GM12878 (cell line): ENCODE measurements at regions not wholly inside any gene's neighbourhood (a gene's known extent, or its start where the extent isn't known, plus 50 kb on each side); places are given as distances from the start of the nearest gene placed in this dataset.

Experiments
- ATF3 ChIP-seq: IDR thresholded peaks from 2 replicates; pipeline ENCODE4 v1.6.1; 2011; ENCODE audit warnings: low read depth, mild to moderate bottlenecking, low read length, moderate library complexity, borderline replicate concordance; ENCODE audit errors: extremely low read depth
- BCL11A ChIP-seq: IDR thresholded peaks from 2 replicates; pipeline ENCODE4 v1.6.1; 2011; ENCODE audit warnings: low read depth, low read length
- BHLHE40 ChIP-seq, 2 experiments: fragments of 450-650 bp in 1 of 2; IDR thresholded peaks; 2 replicates each; pipeline ENCODE4 v1.6.1; 2011 to 2017; ENCODE audit warnings: low read depth in 2 of 2, borderline replicate concordance in 1 of 2, improper control_type of control experiment in 1 of 2, low read length in 1 of 2, mild to moderate bottlenecking in 1 of 2
- CEBPB ChIP-seq, 2 experiments: fragments of 150-350 bp in 1 of 2; IDR thresholded peaks; 2 replicates each; pipeline ENCODE4 v1.6.1; 2012 to 2014; ENCODE audit warnings: low read depth in 2 of 2, low read length in 2 of 2, borderline replicate concordance in 1 of 2, inconsistent platforms in 1 of 2
- CREB1 ChIP-seq: IDR thresholded peaks from 2 replicates; pipeline ENCODE4 v1.6.1; 2012; ENCODE audit warnings: low read depth, mild to moderate bottlenecking, inconsistent platforms
- DPF2 ChIP-seq: fragments of 450-650 bp; IDR thresholded peaks from 2 replicates; pipeline ENCODE4 v1.6.1; 2017; ENCODE audit warnings: mild to moderate bottlenecking
- EGR1 ChIP-seq, 2 experiments: IDR thresholded peaks; 1 replicate in 1 of 2; 2 replicates in 1 of 2; pipeline ENCODE4 v1.6.1; 2011 to 2012; ENCODE audit warnings: low read depth in 2 of 2, low read length in 2 of 2, borderline replicate concordance in 1 of 2, mild to moderate bottlenecking in 1 of 2, moderate library complexity in 1 of 2
- FOXM1 ChIP-seq: IDR thresholded peaks from 2 replicates; pipeline ENCODE4 v1.6.1; 2012; ENCODE audit warnings: low read depth, mild to moderate bottlenecking, inconsistent platforms, low read length, moderate library complexity
- HDAC6 ChIP-seq: fragments of 200-600 bp; sonication (generic); IDR thresholded peaks from one replicate; pipeline ENCODE4 v1.8.0; 2017; ENCODE audit warnings: antibody characterized with exemption; ENCODE audit not compliant: unreplicated experiment
- IKZF1 ChIP-seq: fragments of 450-650 bp; conservative IDR thresholded peaks from 2 replicates; pipeline ENCODE4 v1.6.1; 2017; ENCODE audit warnings: antibody characterized with exemption, mild to moderate bottlenecking
- LARP7 ChIP-seq: fragments of 450-650 bp; IDR thresholded peaks from 2 replicates; pipeline ENCODE4 v1.6.1; 2017; ENCODE audit warnings: mild to moderate bottlenecking
- MEF2A ChIP-seq: IDR thresholded peaks from 2 replicates; pipeline ENCODE4 v1.6.1; 2011; ENCODE audit warnings: low read depth, mild to moderate bottlenecking, low read length, moderate library complexity; ENCODE audit not compliant: insufficient read depth
- MEF2B ChIP-seq: fragments of 450-650 bp; IDR thresholded peaks from 2 replicates; pipeline ENCODE4 v1.6.1; 2018; ENCODE audit warnings: mild to moderate bottlenecking, moderate library complexity; ENCODE audit not compliant: partially characterized antibody, poor library complexity, severe bottlenecking
- MTA2 ChIP-seq: fragments of 450-650 bp; IDR thresholded peaks from 2 replicates; pipeline ENCODE4 v1.6.1; 2016; ENCODE audit warnings: low read depth, mild to moderate bottlenecking, moderate library complexity
- MTA3 ChIP-seq: IDR thresholded peaks from 2 replicates; pipeline ENCODE4 v1.6.1; 2012; ENCODE audit warnings: low read length, inconsistent platforms, borderline replicate concordance
- NFIC ChIP-seq: IDR thresholded peaks from 2 replicates; pipeline ENCODE4 v1.6.1; 2012; ENCODE audit warnings: low read depth, mild to moderate bottlenecking, inconsistent platforms, low read length, moderate library complexity
- PAX5 ChIP-seq: IDR thresholded peaks from 2 replicates; pipeline ENCODE4 v1.6.1; 2011; ENCODE audit warnings: low read depth, low read length, borderline replicate concordance
- PAX8 ChIP-seq: fragments of 450-650 bp; IDR thresholded peaks from 2 replicates; pipeline ENCODE4 v1.6.1; 2017; ENCODE audit warnings: mild to moderate bottlenecking, moderate library complexity
- PRDM15 ChIP-seq: fragments of 450-650 bp; formaldehyde crosslinking; IDR thresholded peaks from 2 replicates; pipeline ENCODE4 v1.4.0; 2020; ENCODE audit warnings: mild to moderate bottlenecking, moderate library complexity
- RELA ChIP-seq: fragments of 450-650 bp; IDR thresholded peaks from 2 replicates; pipeline ENCODE4 v1.8.0; 2014; ENCODE audit warnings: borderline replicate concordance; ENCODE audit not compliant: partially characterized antibody
- RELB ChIP-seq: fragments of 450-650 bp; IDR thresholded peaks from 2 replicates; pipeline ENCODE4 v1.6.1; 2017; ENCODE audit warnings: low read depth, mild to moderate bottlenecking, moderate library complexity
- SIN3A ChIP-seq: IDR thresholded peaks from 2 replicates; pipeline ENCODE4 v1.6.1; 2012; ENCODE audit warnings: low read depth, low read length, improper control_type of control experiment
- SMC3 ChIP-seq: IDR thresholded peaks from 2 replicates; pipeline ENCODE4 v1.6.1; 2011; ENCODE audit warnings: low read length, improper control_type of control experiment, borderline replicate concordance
- STAT1 ChIP-seq: fragments of 450-650 bp; conservative IDR thresholded peaks from 2 replicates; pipeline ENCODE4 v1.6.1; 2014; ENCODE audit warnings: antibody characterized with exemption, mild to moderate bottlenecking
- STAT3 ChIP-seq: IDR thresholded peaks from 2 replicates; pipeline ENCODE4 v1.6.1; 2011; ENCODE audit warnings: low read depth, low read length, improper control_type of control experiment
- TCF3 ChIP-seq: IDR thresholded peaks from 2 replicates; pipeline ENCODE4 v1.6.1; 2012; ENCODE audit warnings: low read depth, mild to moderate bottlenecking, low read length, borderline replicate concordance; ENCODE audit not compliant: insufficient read depth
- WRNIP1 ChIP-seq: IDR thresholded peaks from 2 replicates; pipeline ENCODE4 v1.6.1; 2011; ENCODE audit warnings: low read depth, low read length, improper control_type of control experiment, borderline replicate concordance
- YY1 ChIP-seq: IDR thresholded peaks from 2 replicates; pipeline ENCODE4 v1.6.1; 2011; ENCODE audit warnings: low read depth, mild to moderate bottlenecking, low read length
- ZNF622 ChIP-seq: fragments of 450-650 bp; IDR thresholded peaks from 2 replicates; pipeline ENCODE4 v1.6.1; 2017; ENCODE audit warnings: mild to moderate bottlenecking, inconsistent platforms

GRCh38 chr12:24741216-24741615, 207.7 kb downstream of the BCAT1 start (continued):
- TF ChIP-seq MEF2B (peak; percentile 57), MTA3 (0 out of 2 replicates have a peak, but pooled peaks have one; percentile 36), ATF3 (no peak), RELB (peak; percentile 81), PAX5 (peak; percentile 55; the same call in 1 of the 2 replicates), BHLHE40 (IDR thresholded peaks at IDR 0.05; ENCODE audit: borderline replicate concordance in 1 of 2, low read depth in 2 of 2, low read length in 1 of 2) (peak in 1 of 2 experiments; percentile 20; a peak in 1 of 4 replicates), DPF2 (peak; percentile 95), PRDM15 (CRISPR knock-in tag) (no peak), NFIC (peak; percentile 54), MEF2A (no peak), PAX8 (no peak), TCF3 (no peak), BCL11A (peak; percentile 97), FOXM1 (no peak), LARP7 (no peak), WRNIP1 (no peak), CREB1 (no peak), CEBPB (IDR thresholded peaks at IDR 0.05; ENCODE audit: borderline replicate concordance in 1 of 2, low read depth in 2 of 2, low read length in 2 of 2) (no peak), EGR1 (IDR thresholded peaks at IDR 0.05; ENCODE audit: borderline replicate concordance in 1 of 2, low read depth in 2 of 2, low read length in 2 of 2) (no peak), MTA2 (peak; percentile 100), STAT3 (peak; percentile 65; the same call in 1 of the 2 replicates), STAT1 (no peak), HDAC6 (no peak), YY1 (no peak), SIN3A (no peak), RELA (peak; percentile 41), ZNF622 (no peak), SMC3 (no peak), IKZF1 (peak; percentile 69)
